B cell (primary cell): ENCODE measurements at regions not wholly inside any gene's neighbourhood (a gene's known extent, or its start where the extent isn't known, plus 50 kb on each side); places are given as distances from the start of the nearest gene placed in this dataset.

Experiments
- ATAC-seq: fragments of 200-7000 bp; cut with Tn5 transposase; one replicate; pipeline ENCODE4 v1.10.0; 2021; ENCODE audit warnings: low read depth, mild to moderate bottlenecking, moderate number of reproducible peaks, moderate library complexity
- CTCF ChIA-PET: fragments of 350-600 bp; sonication (Branson Sonifier 250); formaldehyde crosslinking; loops from one replicate; lab custom pipeline; 2021; ENCODE audit warnings: antibody characterized with exemption, inconsistent platforms; lab: Charles Lee
- POLR2A ChIA-PET: fragments of 350-600 bp; sonication (Branson Sonifier 250); formaldehyde crosslinking; loops from one replicate; lab custom pipeline; 2021; ENCODE audit warnings: antibody characterized with exemption; lab: Charles Lee
- DNase-seq: peaks from one replicate; pipeline ENCODE4 v3.0.0; 2013
- H2AFZ ChIP-seq: 2 replicates; pipeline ENCODE4 v1.6.1; 2012; ENCODE audit warnings: mild to moderate bottlenecking, low read depth, low read length; ENCODE audit not compliant: insufficient read depth, poor library complexity, severe bottlenecking
- H3K27ac ChIP-seq, 2 donors: 1 replicate in 1 of 2; 2 replicates in 1 of 2; pipeline ENCODE4 v1.5.1; 2012 to 2013; ENCODE audit warnings: low read length in 2 of 2, mild to moderate bottlenecking in 2 of 2, moderate library complexity in 1 of 2
- H3K27me3 ChIP-seq, 4 experiments: fragments of 200-600 bp in 1 of 4; sonication (generic) in 1 of 4; replicated peaks in 1 of 4; 1 replicate in 2 of 4; 2 replicates in 2 of 4; pipeline versions ENCODE4 v1.6.1 to v1.7.0; 2013 to 2016; ENCODE audit warnings: low read length in 3 of 4, mild to moderate bottlenecking in 2 of 4, mixed read lengths in 1 of 4, moderate library complexity in 1 of 4; ENCODE audit not compliant: insufficient read depth in 4 of 4, control insufficient read depth in 3 of 4; ENCODE audit errors: control extremely low read depth in 1 of 4
- H3K36me3 ChIP-seq, 2 experiments: replicated peaks in 1 of 2; 1 replicate in 1 of 2; 2 replicates in 1 of 2; pipeline versions ENCODE4 v1.6.1 to v1.7.1; 2013; ENCODE audit warnings: low read length in 1 of 2; ENCODE audit not compliant: insufficient read depth in 2 of 2, control insufficient read depth in 1 of 2; ENCODE audit errors: control extremely low read depth in 1 of 2, extremely low read depth in 1 of 2
- H3K4me1 ChIP-seq, 2 donors: fragments of 200-600 bp in 1 of 2; sonication (generic) in 1 of 2; 1 replicate in 1 of 2; 2 replicates in 1 of 2; pipeline versions ENCODE4 v1.5.1 to v1.6.1; 2013 to 2017; ENCODE audit warnings: low read length in 2 of 2; ENCODE audit not compliant: control insufficient read depth in 2 of 2, insufficient read depth in 2 of 2
- H3K4me2 ChIP-seq: replicated peaks from 2 replicates; pipeline ENCODE3; 2012; ENCODE audit warnings: mild to moderate bottlenecking, low read depth, low read length; ENCODE audit not compliant: poor library complexity, severe bottlenecking
- H3K4me3 ChIP-seq, 5 experiments: fragments of 200-600 bp in 1 of 5; sonication (generic) in 1 of 5; 1 replicate in 3 of 5; 2 replicates in 2 of 5; pipeline versions ENCODE4 v1.5.1 to v1.7.0; 2011 to 2016; ENCODE audit warnings: low read length in 4 of 5, mild to moderate bottlenecking in 4 of 5, low read depth in 2 of 5, control low read depth in 1 of 5, moderate library complexity in 1 of 5; ENCODE audit not compliant: insufficient read depth in 1 of 5; ENCODE audit errors: control extremely low read depth in 1 of 5, extremely low read depth in 1 of 5
- H3K79me2 ChIP-seq: fragments of 200-600 bp; sonication (generic); one replicate; pipeline ENCODE4 v1.6.0; 2016; ENCODE audit warnings: low read length; ENCODE audit not compliant: control insufficient read depth, insufficient read depth
- H3K9ac ChIP-seq: fragments of 200-600 bp; sonication (generic); 2 replicates; pipeline ENCODE4 v1.6.1; 2017; ENCODE audit warnings: mild to moderate bottlenecking, low read length, moderate library complexity
- H3K9me3 ChIP-seq, 3 donors: one replicate each; pipeline versions ENCODE4 v1.6.1 to v1.7.1; 2013; ENCODE audit warnings: low read length in 2 of 3; ENCODE audit not compliant: control insufficient read depth in 2 of 3, insufficient read depth in 1 of 3; ENCODE audit errors: control extremely low read depth in 1 of 3
- H4K20me1 ChIP-seq: 2 replicates; pipeline ENCODE4 v1.6.0; 2012; ENCODE audit warnings: mild to moderate bottlenecking, low read length; ENCODE audit not compliant: insufficient read depth, control insufficient read depth, poor library complexity, severe bottlenecking
- H3K27ac Mint-ChIP-seq: one replicate; pipeline ENCODE4 v1.8.0; 2021; ENCODE audit warnings: mixed read lengths
- H3K27me3 Mint-ChIP-seq: one replicate; pipeline ENCODE4 v1.8.0; 2021; ENCODE audit warnings: mixed read lengths
- H3K4me1 Mint-ChIP-seq: one replicate; pipeline ENCODE4 v1.8.0; 2021; ENCODE audit warnings: mixed read lengths
- H3K4me3 Mint-ChIP-seq: one replicate; pipeline ENCODE4 v1.8.0; 2021; ENCODE audit warnings: mixed read lengths
- H3K9me3 Mint-ChIP-seq: one replicate; pipeline ENCODE4 v1.8.0; 2022; ENCODE audit warnings: mixed read lengths; ENCODE audit not compliant: insufficient read depth
- EZH2 ChIP-seq: IDR thresholded peaks from 2 replicates; pipeline ENCODE4 v1.6.1; 2012; ENCODE audit warnings: borderline replicate concordance, low read depth, mild to moderate bottlenecking, moderate library complexity, low read length; ENCODE audit not compliant: insufficient read depth, poor library complexity, severe bottlenecking
- WGBS: methylation state at CpG from one replicate; pipeline ENCODE4 v1.1.5; 2013; ENCODE audit warnings: missing lambda C conversion rate; ENCODE audit not compliant: insufficient coverage; 5-methylcytosine and 5-hydroxymethylcytosine counted together
- intact Hi-C: fragments of 100-400 bp; cut with micrococcal nuclease; formaldehyde crosslinking; loops from one replicate; pipeline ENCODE4 v1.10.0; 2022
- TF ChIP-seq, protein P1 (sequence below): fragments of 200-600 bp; IDR thresholded peaks from one replicate; pipeline ENCODE4 v1.8.0; 2022; ENCODE audit warnings: antibody characterized with exemption, mild to moderate bottlenecking

DNA sequence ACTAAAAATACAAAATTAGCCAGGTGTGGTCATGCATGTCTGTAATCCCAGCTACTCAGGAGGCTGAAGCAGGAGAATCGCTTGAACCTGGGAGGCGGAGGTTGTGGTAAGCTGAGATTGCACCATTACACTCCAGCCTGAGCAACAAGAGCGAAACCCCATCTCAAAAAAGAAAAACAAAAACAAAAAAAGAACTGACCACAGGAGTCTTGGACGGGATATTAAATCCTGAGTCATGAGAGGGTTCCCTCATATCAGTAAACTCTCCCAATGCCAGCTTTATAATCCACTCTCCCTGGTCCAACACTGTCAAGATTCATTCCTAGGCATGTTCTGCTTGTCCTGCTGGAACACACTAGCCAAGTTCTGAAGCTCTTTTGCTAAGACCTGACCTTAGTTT, 61.5 kb upstream of the EP300 start:
- no peak overlapping the region for H3K4me3 Mint-ChIP-seq
- no peaks in the 10 kb centered on the region for H3K27me3 ChIP-seq
- WGBS = 86% methylated on average over 2 of the region's 4 CpGs
- H3K27me3 Mint-ChIP-seq = no peaks in the 10 kb centered on the region
- no peaks in the 10 kb centered on the region for H3K4me1 Mint-ChIP-seq
- H3K4me3 ChIP-seq = no peak overlapping the region
- intact Hi-C loops = no loop called here
- ChIA-PET POLR2A (interaction anchor here (0.7 kb wide), 1 partner anchor 14 kb away, joined by 3 read pairs; no protein-coding TSS in a partner anchor), CTCF (interaction anchor here (0.7 kb wide), 1 partner anchor 80 kb away, joined by 3 read pairs; no protein-coding TSS in a partner anchor)
- no peaks in the 10 kb centered on the region for H3K36me3 ChIP-seq
- no peak overlapping the region for H3K9ac ChIP-seq
- H4K20me1 ChIP-seq = no peaks in the 10 kb centered on the region
- H3K9me3 ChIP-seq = no peaks in the 10 kb centered on the region
- TF ChIP-seq, protein P1, sequence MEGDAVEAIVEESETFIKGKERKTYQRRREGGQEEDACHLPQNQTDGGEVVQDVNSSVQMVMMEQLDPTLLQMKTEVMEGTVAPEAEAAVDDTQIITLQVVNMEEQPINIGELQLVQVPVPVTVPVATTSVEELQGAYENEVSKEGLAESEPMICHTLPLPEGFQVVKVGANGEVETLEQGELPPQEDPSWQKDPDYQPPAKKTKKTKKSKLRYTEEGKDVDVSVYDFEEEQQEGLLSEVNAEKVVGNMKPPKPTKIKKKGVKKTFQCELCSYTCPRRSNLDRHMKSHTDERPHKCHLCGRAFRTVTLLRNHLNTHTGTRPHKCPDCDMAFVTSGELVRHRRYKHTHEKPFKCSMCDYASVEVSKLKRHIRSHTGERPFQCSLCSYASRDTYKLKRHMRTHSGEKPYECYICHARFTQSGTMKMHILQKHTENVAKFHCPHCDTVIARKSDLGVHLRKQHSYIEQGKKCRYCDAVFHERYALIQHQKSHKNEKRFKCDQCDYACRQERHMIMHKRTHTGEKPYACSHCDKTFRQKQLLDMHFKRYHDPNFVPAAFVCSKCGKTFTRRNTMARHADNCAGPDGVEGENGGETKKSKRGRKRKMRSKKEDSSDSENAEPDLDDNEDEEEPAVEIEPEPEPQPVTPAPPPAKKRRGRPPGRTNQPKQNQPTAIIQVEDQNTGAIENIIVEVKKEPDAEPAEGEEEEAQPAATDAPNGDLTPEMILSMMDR = no peak
- no peak for TF ChIP-seq EZH2
- H3K27ac ChIP-seq = no peak overlapping the region
- H3K4me2 ChIP-seq = no peak overlapping the region
- no peaks in the 10 kb centered on the region for H3K79me2 ChIP-seq
- H2AFZ ChIP-seq = no peak overlapping the region
- DNase-seq (no peak), ATAC-seq (no peak)
- no peaks in the 10 kb centered on the region for H3K4me1 ChIP-seq
- no peaks in the 10 kb centered on the region for H3K9me3 Mint-ChIP-seq
- no peak overlapping the region for H3K27ac Mint-ChIP-seq

DNA sequence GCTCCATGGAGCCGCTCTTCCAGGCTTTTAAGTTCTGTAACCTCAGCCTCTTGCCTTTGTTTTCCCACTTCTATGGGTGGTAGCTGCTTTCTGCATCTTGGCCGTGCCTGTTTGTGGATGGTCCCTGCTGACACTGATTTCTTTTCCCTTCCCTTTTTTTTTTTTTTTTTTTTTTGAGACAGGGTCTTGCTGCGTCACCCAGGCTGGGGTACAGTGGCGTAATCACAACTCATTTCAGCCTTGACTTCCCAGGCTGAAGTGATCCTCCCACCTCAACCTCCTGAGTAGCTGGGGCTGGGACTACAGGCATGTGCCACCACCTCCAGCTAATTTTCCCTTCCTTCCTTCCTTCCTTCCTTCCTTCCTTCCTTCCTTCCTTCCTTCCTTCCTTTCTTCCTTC, 57.7 kb upstream of the EP300 start:
- no peak for ATAC-seq
- Mint-ChIP-seq H3K4me3 (no peak overlapping the region), H3K27me3 (peaks cover 10% of the 10 kb centered on the region), H3K9me3 (no peaks in the 10 kb centered on the region), H3K4me1 (no peaks in the 10 kb centered on the region), H3K27ac (no peak overlapping the region)
- Histone ChIP-seq H3K27me3 (no peaks in the 10 kb centered on the region), H3K4me2 (no peak overlapping the region), H3K4me3 (no peak overlapping the region), H3K9ac (no peak overlapping the region), H4K20me1 (no peaks in the 10 kb centered on the region), H3K36me3 (no peaks in the 10 kb centered on the region), H3K4me1 (no peaks in the 10 kb centered on the region), H3K9me3 (no peaks in the 10 kb centered on the region), H3K27ac (no peak overlapping the region), H2AFZ (no peak overlapping the region), H3K79me2 (no peaks in the 10 kb centered on the region)
- DNase-seq = no peak
- ChIA-PET POLR2A (interaction anchor here (0.7 kb wide), 1 partner anchor 12 kb away, joined by 4 read pairs; no protein-coding TSS in a partner anchor), CTCF (interaction anchor here (0.9 to 1.1 kb wide), 2 partner anchors 13 to 27 kb away, joined by 3 read pairs; no protein-coding TSS in a partner anchor)
- intact Hi-C loops = no loop called here
- TF ChIP-seq EZH2 = no peak
- TF ChIP-seq, protein P1 = no peak
- 100% methylated on average over 2 of the region's 4 CpGs for WGBS
